ENCODE measurements at regions not wholly inside any gene's neighbourhood (a gene's known extent, or its start where the extent isn't known, plus 50 kb on each side); places are given as distances from the start of the nearest gene placed in this dataset.

DNA sequence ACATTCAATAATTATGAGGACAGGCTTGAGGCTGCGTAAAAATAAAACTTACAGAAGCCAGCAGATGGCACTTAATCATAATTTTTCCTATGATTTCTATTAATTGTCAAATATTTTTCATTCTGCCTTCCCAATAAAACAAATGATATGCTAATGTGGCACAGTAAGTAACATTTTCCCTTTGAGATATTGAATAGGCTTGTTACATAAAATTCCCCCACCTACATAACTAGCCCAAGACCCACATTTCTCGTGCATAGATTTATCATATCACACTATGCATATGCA lies 55.4 kb upstream of the PTGFRN start:
- TF ChIP-seq, protein P1, sequence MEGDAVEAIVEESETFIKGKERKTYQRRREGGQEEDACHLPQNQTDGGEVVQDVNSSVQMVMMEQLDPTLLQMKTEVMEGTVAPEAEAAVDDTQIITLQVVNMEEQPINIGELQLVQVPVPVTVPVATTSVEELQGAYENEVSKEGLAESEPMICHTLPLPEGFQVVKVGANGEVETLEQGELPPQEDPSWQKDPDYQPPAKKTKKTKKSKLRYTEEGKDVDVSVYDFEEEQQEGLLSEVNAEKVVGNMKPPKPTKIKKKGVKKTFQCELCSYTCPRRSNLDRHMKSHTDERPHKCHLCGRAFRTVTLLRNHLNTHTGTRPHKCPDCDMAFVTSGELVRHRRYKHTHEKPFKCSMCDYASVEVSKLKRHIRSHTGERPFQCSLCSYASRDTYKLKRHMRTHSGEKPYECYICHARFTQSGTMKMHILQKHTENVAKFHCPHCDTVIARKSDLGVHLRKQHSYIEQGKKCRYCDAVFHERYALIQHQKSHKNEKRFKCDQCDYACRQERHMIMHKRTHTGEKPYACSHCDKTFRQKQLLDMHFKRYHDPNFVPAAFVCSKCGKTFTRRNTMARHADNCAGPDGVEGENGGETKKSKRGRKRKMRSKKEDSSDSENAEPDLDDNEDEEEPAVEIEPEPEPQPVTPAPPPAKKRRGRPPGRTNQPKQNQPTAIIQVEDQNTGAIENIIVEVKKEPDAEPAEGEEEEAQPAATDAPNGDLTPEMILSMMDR (IDR thresholded peaks at IDR 0.05): no peak
- DNase-seq (ENCODE audit: low spot score): no peak
- no peak for ATAC-seq (ENCODE audit: low FRiP score)

DNA sequence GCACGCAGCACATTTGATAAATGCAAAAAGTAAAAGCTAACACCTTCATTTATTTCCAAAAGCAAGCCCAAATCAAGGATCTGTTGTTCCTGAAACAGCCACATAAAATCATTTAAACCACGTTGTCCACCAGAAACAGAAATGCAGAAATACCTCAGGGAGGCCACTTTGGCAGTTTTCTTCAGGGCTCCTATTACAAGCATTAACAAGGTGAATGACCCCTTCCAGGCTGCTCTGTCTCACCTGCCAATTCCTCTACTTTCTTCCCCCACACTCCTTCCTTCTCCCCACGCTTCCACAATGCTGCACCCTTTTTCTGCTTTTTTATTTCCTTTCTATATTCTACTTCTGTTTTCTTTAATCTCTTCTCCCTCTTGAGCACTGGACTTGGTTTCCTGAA lies 55.0 kb upstream of the PTGFRN start:
- DNase-seq (ENCODE audit: low spot score) (no peak), ATAC-seq (ENCODE audit: low FRiP score) (no peak)
- TF ChIP-seq, protein P1 (IDR thresholded peaks at IDR 0.05): no peak

DNA sequence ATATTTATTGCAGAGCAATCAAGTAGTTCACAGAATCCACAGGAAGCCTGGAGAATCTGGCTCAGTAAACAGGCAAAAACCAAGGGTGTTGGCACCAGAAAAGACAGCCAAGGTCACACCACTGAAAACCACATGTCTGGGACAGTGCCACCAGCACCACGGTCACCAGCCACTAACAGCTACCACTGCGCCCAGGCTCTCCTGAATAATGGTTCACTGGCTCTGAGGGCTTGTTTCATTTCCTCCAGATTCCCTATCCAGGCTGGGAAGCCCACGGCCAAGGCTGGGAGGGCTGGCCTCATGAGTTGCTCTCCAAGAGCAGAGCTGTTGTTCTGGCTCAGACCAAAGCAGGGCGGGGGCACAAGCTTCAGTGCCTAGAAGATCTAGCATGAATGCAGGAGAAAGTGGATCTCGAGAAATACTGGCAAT lies 54.5 kb upstream of the PTGFRN start:
- DNase-seq (ENCODE audit: low spot score): no peak
- ATAC-seq (ENCODE audit: low FRiP score): no peak
- TF ChIP-seq, protein P1 (IDR thresholded peaks at IDR 0.05): no peak

DNA sequence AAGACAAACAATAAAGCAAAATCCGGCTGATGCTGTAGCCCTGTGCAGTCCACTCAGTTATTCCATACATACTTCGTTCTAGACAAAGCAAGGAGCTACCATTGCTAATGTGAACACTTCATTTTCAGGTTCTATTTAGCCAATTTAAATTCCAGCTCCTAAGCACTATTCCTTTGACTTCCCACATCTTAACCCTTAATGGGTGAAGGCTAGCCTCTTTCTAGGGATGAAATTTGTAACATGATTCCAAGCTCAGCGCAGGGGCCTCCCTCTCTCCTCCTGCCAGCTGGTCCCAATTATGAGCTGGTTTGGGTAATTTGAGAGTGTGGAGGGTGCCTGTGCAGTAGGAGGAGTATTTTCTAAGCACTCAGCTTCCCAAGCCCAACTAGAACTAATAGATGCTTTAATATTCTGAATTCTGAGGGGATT lies 53.9 kb upstream of the PTGFRN start:
- ATAC-seq (ENCODE audit: low FRiP score) (no peak), DNase-seq (ENCODE audit: low spot score) (no peak)
- TF ChIP-seq, protein P1 (IDR thresholded peaks at IDR 0.05): no peak

DNA sequence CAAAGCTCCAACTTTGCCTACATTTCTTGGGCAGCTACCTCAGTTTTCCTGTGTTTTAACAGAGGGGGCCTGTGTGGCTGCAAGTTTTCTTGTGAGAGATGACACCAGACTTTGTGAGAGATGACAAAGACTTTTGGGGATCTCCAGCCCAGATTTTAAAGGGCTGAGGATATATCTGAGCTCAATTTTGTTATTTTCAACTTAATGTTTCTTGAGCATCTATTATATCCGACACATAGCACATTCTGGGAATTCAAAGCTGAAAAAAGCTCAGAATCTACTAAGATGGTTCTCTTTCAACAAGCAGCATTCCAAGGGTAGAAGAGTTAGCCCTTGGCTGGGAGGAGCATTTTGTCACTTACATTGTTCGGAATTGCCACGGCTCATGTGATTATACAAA lies 53.4 kb upstream of the PTGFRN start:
- DNase-seq (ENCODE audit: low spot score): no peak

DNA sequence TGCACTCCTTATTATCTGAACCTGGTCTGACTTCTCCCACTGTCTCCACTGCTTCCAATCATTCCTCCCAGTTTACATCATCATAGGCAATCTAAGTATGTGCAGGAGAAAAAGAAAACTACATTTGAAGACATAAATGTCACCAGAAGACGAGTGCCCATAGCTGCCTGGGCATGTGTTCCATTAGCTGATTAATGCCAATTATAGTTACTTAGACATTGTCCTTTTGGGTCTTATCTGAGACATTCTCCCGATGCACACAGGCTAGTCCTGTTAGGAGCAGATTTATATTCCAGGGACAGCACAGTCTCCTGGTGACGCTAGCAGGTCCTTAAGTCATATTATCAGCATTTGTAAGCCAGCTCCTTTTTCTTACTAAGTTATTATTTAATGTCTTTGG lies 52.6 kb upstream of the PTGFRN start:
- TF ChIP-seq, protein P1 (IDR thresholded peaks at IDR 0.05): no peak
- DNase-seq (ENCODE audit: low spot score): no peak
- no peak for ATAC-seq (ENCODE audit: low FRiP score)

More for the DNA sequence above, 53.4 kb upstream of the PTGFRN start:
- TF ChIP-seq, protein P1 (IDR thresholded peaks at IDR 0.05): no peak
- no peak for ATAC-seq (ENCODE audit: low FRiP score)
